Neuronal stem cell (in vitro differentiated cells): ENCODE measurements at regions not wholly inside any gene's neighbourhood (a gene's known extent, or its start where the extent isn't known, plus 50 kb on each side); places are given as distances from the start of the nearest gene placed in this dataset.

Experiments used
- DNase-seq: peaks from one replicate; pipeline ENCODE4 v3.0.0-alpha.2; 2013; ENCODE audit warnings: low spot score
- H2AFZ ChIP-seq: one replicate; pipeline ENCODE4 v1.6.1; 2013; ENCODE audit warnings: mild to moderate bottlenecking, low read length, inconsistent platforms
- H2AK5ac ChIP-seq: 2 replicates; pipeline ENCODE4 v1.6.1; 2013; ENCODE audit warnings: low read depth, mild to moderate bottlenecking, inconsistent platforms, low read length, moderate library complexity, mixed read lengths
- H2BK120ac ChIP-seq: 2 replicates; pipeline ENCODE4 v1.6.1; 2013; ENCODE audit warnings: low read depth, mild to moderate bottlenecking, inconsistent platforms, low read length, moderate library complexity, mixed read lengths
- H2BK12ac ChIP-seq: one replicate; pipeline ENCODE4 v1.6.1; 2013; ENCODE audit warnings: low read length, inconsistent platforms
- H2BK15ac ChIP-seq: 2 replicates; pipeline ENCODE4 v1.6.1; 2013; ENCODE audit warnings: mild to moderate bottlenecking, low read length, inconsistent platforms, mixed read lengths
- H2BK5ac ChIP-seq: one replicate; pipeline ENCODE4 v1.6.1; 2013; ENCODE audit warnings: inconsistent platforms, mild to moderate bottlenecking, low read length, moderate library complexity
- H3K14ac ChIP-seq: one replicate; pipeline ENCODE4 v1.6.1; 2013; ENCODE audit warnings: low read length, inconsistent platforms
- H3K18ac ChIP-seq: 2 replicates; pipeline ENCODE4 v1.6.1; 2013; ENCODE audit warnings: low read length, inconsistent platforms
- H3K23ac ChIP-seq: 2 replicates; pipeline ENCODE4 v1.6.1; 2013; ENCODE audit warnings: low read depth, mild to moderate bottlenecking, mixed read lengths, low read length, inconsistent platforms; ENCODE audit not compliant: poor library complexity
- H3K27ac ChIP-seq: replicated peaks from 3 replicates; pipeline ENCODE4 v1.5.1; 2013; ENCODE audit warnings: low read length, inconsistent platforms
- H3K27me3 ChIP-seq, 3 experiments: 2 replicates each; pipeline ENCODE4 v1.6.1; 2013; ENCODE audit warnings: low read length in 3 of 3, mild to moderate bottlenecking in 2 of 3, inconsistent platforms in 1 of 3, low read depth in 1 of 3, mixed read lengths in 1 of 3, moderate library complexity in 1 of 3; ENCODE audit not compliant: control insufficient read depth in 3 of 3, insufficient read depth in 3 of 3
- H3K36me3 ChIP-seq, 2 donors: replicated peaks in 1 of 2; 2 replicates each; pipeline ENCODE4 v1.6.1; 2013; ENCODE audit warnings: low read length in 2 of 2; ENCODE audit not compliant: control insufficient read depth in 2 of 2, insufficient read depth in 2 of 2
- H3K4ac ChIP-seq: 2 replicates; pipeline ENCODE4 v1.6.1; 2013; ENCODE audit warnings: inconsistent platforms, mild to moderate bottlenecking, low read length, moderate library complexity
- H3K4me1 ChIP-seq, 2 donors: 1 replicate in 1 of 2; 2 replicates in 1 of 2; pipeline ENCODE4 v1.6.1; 2013; ENCODE audit warnings: low read length in 2 of 2, low read depth in 1 of 2; ENCODE audit not compliant: control insufficient read depth in 2 of 2, insufficient read depth in 1 of 2
- H3K4me2 ChIP-seq: one replicate; pipeline ENCODE4 v1.6.1; 2013; ENCODE audit warnings: mild to moderate bottlenecking, low read length, inconsistent platforms; ENCODE audit not compliant: insufficient read depth, poor library complexity, severe bottlenecking
- H3K4me3 ChIP-seq, 2 donors: 2 replicates each; pipeline ENCODE4 v1.5.1; 2013; ENCODE audit warnings: low read length in 2 of 2, mild to moderate bottlenecking in 2 of 2, inconsistent platforms in 1 of 2, moderate library complexity in 1 of 2
- H3K79me1 ChIP-seq: one replicate; pipeline ENCODE4 v1.6.1; 2013; ENCODE audit warnings: low read depth, mild to moderate bottlenecking, inconsistent platforms, low read length, moderate library complexity
- H3K9ac ChIP-seq: one replicate; pipeline ENCODE4 v1.6.1; 2013; ENCODE audit warnings: mild to moderate bottlenecking, low read depth, low read length, inconsistent platforms; ENCODE audit not compliant: poor library complexity
- H3K9me3 ChIP-seq, 2 donors: replicated peaks in 1 of 2; 2 replicates each; pipeline versions ENCODE3 to v1.6.1; 2013; ENCODE audit warnings: low read length in 2 of 2, mild to moderate bottlenecking in 2 of 2, inconsistent platforms in 1 of 2, low read depth in 1 of 2, mixed read lengths in 1 of 2, moderate library complexity in 1 of 2; ENCODE audit not compliant: control insufficient read depth in 2 of 2, insufficient read depth in 1 of 2
- H4K8ac ChIP-seq: one replicate; pipeline ENCODE4 v1.6.1; 2013; ENCODE audit warnings: low read depth, mild to moderate bottlenecking, inconsistent platforms, low read length, moderate library complexity
- H4K91ac ChIP-seq: one replicate; pipeline ENCODE4 v1.6.1; 2013; ENCODE audit warnings: low read length, low read depth, mild to moderate bottlenecking, inconsistent platforms; ENCODE audit not compliant: poor library complexity
- WGBS, 2 donors: extraction: QIAGEN DNeasy Blood & Tissue Kit; methylation state at CpG; one replicate each; pipeline ENCODE4 v1.1.7; 2013; ENCODE audit warnings: missing lambda C conversion rate in 2 of 2, mixed read lengths in 1 of 2; ENCODE audit not compliant: insufficient read length in 2 of 2, insufficient replicate concordance in 1 of 2; ENCODE audit errors: extremely low coverage in 2 of 2; 5-methylcytosine and 5-hydroxymethylcytosine counted together

GRCh38 chr17:70259400-70259799 lies 90.1 kb downstream of the KCNJ2 start:
- Histone ChIP-seq H2BK12ac (no peak overlapping the region), H3K9me3 (no peaks in the 10 kb centered on the region), H3K9ac (no peak overlapping the region), H3K18ac (no peak overlapping the region), H2BK120ac (no peak overlapping the region), H2AFZ (no peak overlapping the region), H4K91ac (no peak overlapping the region), H3K14ac (no peak overlapping the region), H3K4ac (no peak overlapping the region), H2AK5ac (no peak overlapping the region), H2BK5ac (no peak overlapping the region), H3K79me1 (no peaks in the 10 kb centered on the region), H2BK15ac (no peak overlapping the region), H3K4me3 (no peak overlapping the region), H3K23ac (no peak overlapping the region), H3K4me2 (no peak overlapping the region), H3K27ac (no peak overlapping the region), H3K27me3 (no peaks in the 10 kb centered on the region), H3K4me1 (no peaks in the 10 kb centered on the region), H4K8ac (no peak overlapping the region), H3K36me3 (no peaks in the 10 kb centered on the region)
- no CpG with 5 or more reads among the region's 3 CpGs for WGBS, 2 donors
- DNase-seq: no peak

GRCh38 chr17:70261170-70261569 lies 91.8 kb downstream of the KCNJ2 start:
- no peak overlapping the region for H3K4me3 ChIP-seq
- H2BK12ac ChIP-seq: no peak overlapping the region
- H2BK15ac ChIP-seq: no peak overlapping the region
- no CpG with 5 or more reads among the region's 3 CpGs for WGBS, 2 donors
- no peaks in the 10 kb centered on the region for H3K4me1 ChIP-seq
- H3K36me3 ChIP-seq: no peaks in the 10 kb centered on the region
- no peak overlapping the region for H3K14ac ChIP-seq
- DNase-seq: no peak
- no peak overlapping the region for H4K91ac ChIP-seq
- H3K18ac ChIP-seq: no peak overlapping the region
- no peak overlapping the region for H3K9ac ChIP-seq
- H3K9me3 ChIP-seq: no peaks in the 10 kb centered on the region
- no peak overlapping the region for H2BK5ac ChIP-seq
- no peak overlapping the region for H3K4ac ChIP-seq
- no peak overlapping the region for H4K8ac ChIP-seq
- no peak overlapping the region for H2AFZ ChIP-seq
- no peak overlapping the region for H3K27ac ChIP-seq
- H3K4me2 ChIP-seq: no peak overlapping the region
- H3K79me1 ChIP-seq: no peaks in the 10 kb centered on the region
- no peak overlapping the region for H2BK120ac ChIP-seq
- H2AK5ac ChIP-seq: no peak overlapping the region
- H3K27me3 ChIP-seq: no peaks in the 10 kb centered on the region
- no peak overlapping the region for H3K23ac ChIP-seq

DNA sequence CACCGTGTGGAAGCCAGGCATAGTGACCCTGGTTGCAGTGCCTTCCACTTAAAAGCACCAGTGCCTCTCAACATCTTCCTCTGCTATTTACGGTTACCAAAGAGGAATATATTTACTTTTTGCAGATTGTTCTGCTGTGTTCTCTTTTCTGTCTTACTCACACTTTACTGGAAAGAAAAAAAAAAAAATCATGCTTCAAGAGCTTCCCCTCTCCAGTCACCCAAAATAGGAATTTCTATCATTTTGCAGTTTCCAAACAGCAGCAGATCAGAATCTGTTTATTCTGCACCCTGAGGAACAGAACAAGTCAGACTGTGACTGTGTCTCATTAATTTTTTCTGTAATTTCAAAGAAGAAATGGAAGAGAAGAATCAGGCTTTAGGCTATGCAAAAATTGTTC lies 96.1 kb downstream of the KCNJ2 start:
- Histone ChIP-seq H3K27ac (no peak overlapping the region), H3K4me2 (no peak overlapping the region), H2BK120ac (no peak overlapping the region), H3K79me1 (no peaks in the 10 kb centered on the region), H3K9me3 (no peaks in the 10 kb centered on the region), H3K4ac (no peak overlapping the region), H2BK5ac (no peak overlapping the region), H2AFZ (no peak overlapping the region), H3K14ac (no peak overlapping the region), H4K91ac (no peak overlapping the region), H3K4me3 (no peak overlapping the region), H4K8ac (no peak overlapping the region), H2BK12ac (no peak overlapping the region), H3K18ac (no peak overlapping the region), H3K36me3 (no peaks in the 10 kb centered on the region), H3K9ac (no peak overlapping the region), H3K23ac (no peak overlapping the region), H2AK5ac (no peak overlapping the region), H3K4me1 (peaks cover 0 to 1% of the 10 kb centered on the region in 2 donors), H2BK15ac (no peak overlapping the region), H3K27me3 (no peaks in the 10 kb centered on the region)
- WGBS, 2 donors: no CpG with 5 or more reads among the region's 2 CpGs
- DNase-seq: no peak

GRCh38 chr17:70266394-70266793 lies 97.1 kb downstream of the KCNJ2 start:
- Histone ChIP-seq H3K23ac (no peak overlapping the region), H3K14ac (no peak overlapping the region), H2BK120ac (no peak overlapping the region), H3K79me1 (no peaks in the 10 kb centered on the region), H3K4me2 (no peak overlapping the region), H3K27me3 (no peaks in the 10 kb centered on the region), H3K4me1 (peaks cover 0 to 4% of the 10 kb centered on the region in 2 donors), H3K18ac (no peak overlapping the region), H2BK15ac (no peak overlapping the region), H3K9ac (no peak overlapping the region), H3K4ac (no peak overlapping the region), H2BK12ac (no peak overlapping the region), H3K27ac (no peak overlapping the region), H3K4me3 (no peak overlapping the region), H4K91ac (no peak overlapping the region), H2BK5ac (no peak overlapping the region), H4K8ac (no peak overlapping the region), H3K36me3 (no peaks in the 10 kb centered on the region), H3K9me3 (no peaks in the 10 kb centered on the region), H2AK5ac (no peak overlapping the region), H2AFZ (no peak overlapping the region)
- no peak for DNase-seq
- WGBS, 2 donors: no CpG with 5 or more reads among the region's 2 CpGs
